Activated CD4-positive, alpha-beta T cell treated with anti-CD3 and anti-CD28 coated beads for 48 hours (primary cell): ENCODE measurements at regions not wholly inside any gene's neighbourhood (a gene's known extent, or its start where the extent isn't known, plus 50 kb on each side); places are given as distances from the start of the nearest gene placed in this dataset.
A peak's percentile ranks its signal among the peaks of the same experiment; 100 is the strongest.

Experiments
- DNase-seq: peaks from one replicate; pipeline ENCODE4 v3.0.0-alpha.2; 2020

DNA sequence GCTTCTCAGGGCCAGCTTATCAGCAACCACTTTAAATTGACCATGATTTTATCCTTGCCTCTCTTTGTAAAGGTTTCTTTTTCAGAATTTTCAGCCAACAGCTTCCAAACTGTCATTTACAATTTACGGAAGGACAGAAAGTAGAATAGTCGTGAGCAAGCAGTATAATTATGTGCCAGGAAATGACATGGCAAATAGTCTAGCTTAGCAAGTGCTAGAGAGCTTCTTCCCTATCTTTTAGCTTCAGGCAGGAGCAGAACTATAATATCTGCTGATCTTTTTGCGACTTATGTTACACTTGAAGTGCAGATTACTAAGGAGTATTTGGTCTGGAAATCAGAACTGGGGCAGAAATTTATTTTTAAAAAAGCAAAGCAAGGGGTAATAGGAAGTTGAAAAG lies 123.0 kb upstream of the AP1S2 start:
- DNase-seq: no peak

DNA sequence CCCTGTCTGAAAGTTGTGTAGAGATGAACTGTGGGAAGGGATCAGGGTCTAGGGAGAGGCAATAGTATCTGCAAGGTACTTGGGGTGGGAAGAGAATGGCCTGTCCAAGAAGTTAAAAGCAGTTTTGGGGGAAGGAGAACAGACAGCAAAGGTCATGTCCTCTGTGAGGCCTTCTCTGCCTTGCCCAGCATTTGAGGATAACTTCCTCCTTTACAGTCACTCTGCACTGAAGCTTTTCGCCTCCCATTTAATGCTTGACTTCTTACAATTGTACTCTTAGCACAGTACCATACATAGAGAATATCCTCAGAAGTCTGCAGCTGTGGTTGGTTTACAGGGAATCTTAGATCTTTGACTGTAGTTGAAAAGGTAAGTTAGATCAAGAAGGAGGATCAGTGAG lies 121.8 kb upstream of the AP1S2 start:
- DNase-seq: no peak

DNA sequence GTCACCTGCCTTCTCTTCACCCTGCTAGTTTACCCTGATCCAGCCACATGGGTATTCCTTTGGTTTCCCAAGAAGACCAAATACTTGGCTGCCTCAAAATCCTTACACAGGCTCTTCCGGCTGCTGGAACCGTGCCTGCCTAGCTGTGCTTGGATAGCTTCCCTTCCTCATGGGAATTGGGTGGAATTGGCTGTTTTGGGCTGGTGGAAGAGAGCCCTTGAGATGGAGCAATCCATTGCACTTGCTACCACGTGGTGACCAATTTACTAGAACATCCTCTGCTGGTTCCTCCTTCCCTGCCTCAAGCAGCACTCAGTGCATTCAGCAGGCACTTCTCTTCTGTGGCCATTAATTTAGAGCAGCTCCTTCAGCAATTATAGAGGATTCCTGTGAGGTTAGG lies 119.3 kb upstream of the AP1S2 start:
- no peak for DNase-seq

DNA sequence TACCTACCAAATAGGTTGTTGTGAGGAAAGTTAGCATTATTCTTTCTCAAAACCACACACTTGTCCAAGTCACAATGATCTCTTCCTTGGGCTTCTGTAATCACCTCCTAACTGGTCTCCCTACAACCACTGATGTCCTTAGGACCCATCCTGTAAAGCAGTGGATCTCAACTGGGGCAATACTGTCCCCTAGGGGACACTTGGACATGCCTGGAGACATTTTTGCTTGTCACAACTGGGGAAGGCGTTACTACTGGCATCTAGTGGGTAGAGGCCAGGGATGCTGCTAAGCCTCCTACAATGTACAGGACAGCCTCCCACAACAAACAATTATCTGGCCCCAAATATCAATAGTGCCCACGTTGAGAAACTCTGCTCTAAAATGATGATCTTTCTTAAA lies 118.7 kb upstream of the AP1S2 start:
- DNase-seq: peak; percentile 17

DNA sequence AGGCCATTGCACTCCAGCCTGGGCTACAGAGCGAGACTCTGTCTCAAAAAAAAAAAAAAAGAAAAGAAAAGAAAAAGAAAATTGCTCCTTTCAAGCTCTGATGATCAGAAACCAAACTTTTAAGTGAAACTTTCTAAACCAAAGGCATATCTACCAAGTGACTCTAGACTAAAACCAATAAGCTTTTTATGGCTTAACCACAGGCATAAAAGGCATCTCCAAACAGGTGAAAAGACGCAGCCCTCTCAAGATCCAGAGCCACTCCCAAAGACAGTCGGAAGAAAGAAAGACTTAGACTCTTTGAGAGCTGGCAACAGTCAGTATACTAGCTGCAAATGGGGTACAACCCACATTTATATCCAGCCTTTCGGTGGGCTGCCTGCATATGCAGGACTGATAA lies 117.1 kb upstream of the AP1S2 start:
- DNase-seq: no peak

DNA sequence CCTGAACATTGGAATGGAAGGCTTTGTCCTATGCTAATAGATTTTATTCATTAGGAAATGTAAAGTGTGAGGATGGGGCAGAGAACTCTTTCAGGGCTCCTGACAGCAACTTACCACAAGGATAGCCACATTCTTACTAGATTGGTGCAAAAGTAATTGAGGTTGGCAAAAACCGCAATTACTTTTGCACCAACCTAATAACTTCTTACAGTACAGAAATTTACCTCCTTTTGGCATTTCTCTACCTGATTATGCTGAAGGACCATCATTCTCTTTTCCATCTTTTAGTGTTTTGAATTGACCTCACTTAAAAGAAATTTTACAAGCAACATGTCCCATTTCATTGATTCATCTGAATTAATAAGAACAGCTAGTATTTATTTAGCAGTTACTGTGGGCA lies 109.2 kb upstream of the AP1S2 start:
- no peak for DNase-seq

DNA sequence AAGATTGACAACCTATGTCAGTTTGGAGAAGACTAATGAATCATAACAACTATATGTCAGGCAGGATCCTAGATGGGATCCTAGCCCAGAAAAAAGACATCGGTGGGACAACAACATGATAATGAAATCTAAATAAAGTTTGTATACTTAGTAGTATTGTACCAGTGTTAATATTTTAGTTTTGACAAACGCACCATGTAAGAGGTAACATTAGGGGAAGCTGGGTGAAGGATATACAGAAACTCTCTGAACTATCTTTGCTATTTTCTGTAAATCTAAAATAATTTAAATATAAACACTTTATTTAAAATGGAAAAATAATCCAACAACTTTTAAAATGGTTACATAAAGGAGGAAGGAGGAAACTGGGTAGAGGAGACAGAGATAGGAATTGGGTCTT lies 105.6 kb upstream of the AP1S2 start:
- no peak for DNase-seq

DNA sequence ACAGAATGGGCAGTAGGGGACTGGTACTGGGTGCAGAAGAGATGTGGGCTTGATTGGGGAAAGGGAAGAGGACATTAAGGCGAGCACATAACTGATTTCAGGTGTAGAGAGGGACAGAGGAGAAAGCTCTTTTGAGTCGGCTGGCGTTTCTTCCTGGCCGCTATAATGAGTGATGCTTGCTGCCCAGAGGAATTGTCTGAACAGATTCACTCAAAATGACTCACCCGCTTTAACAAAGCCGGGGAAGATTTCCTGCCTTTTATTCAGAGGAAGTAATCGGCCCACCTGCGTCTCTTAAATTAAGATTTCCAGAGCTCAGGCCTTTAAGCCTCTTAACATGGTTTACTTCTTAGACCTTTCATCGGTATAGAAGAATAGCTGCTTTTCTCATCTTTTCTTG lies 102.1 kb upstream of the AP1S2 start:
- DNase-seq: no peak

DNA sequence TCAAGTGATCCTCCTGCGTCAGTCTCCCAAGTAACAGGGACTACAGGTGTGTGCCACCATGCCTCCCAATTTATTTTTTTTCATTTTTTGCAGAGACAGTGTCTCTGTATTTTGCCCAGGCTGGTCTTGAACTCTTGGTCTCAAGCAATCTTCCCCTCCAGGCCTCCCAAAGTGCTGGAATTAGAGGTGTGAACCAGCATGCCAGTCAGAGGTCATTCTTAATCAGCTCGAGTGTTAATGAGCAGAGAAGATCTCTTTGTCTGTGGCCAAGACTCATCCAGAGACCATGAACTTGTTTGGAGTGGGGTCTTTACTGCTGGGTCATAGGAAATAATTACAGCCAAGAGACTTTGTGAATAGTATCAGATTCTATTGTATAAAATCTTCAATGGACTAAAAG lies 99.2 kb upstream of the AP1S2 start:
- no peak for DNase-seq

DNA sequence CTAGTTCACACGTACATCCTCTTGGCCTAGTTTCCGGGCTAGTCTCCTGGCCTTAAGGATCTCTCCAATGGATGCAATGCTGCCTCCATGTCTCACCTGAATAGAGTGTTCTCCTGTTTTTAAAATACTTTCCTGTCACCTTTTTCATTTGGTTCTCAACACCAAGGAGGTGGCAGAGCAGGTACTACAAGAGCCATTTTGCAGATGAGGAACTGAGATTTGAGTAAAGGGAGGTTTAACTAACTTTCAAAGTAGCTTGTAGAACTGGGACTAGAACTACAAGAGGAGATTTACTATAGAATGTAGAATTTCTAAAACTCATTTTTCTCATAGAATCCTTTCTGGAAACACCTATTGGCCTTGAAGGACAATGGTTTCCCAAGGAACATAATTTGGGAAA lies 97.6 kb upstream of the AP1S2 start:
- DNase-seq: no peak

DNA sequence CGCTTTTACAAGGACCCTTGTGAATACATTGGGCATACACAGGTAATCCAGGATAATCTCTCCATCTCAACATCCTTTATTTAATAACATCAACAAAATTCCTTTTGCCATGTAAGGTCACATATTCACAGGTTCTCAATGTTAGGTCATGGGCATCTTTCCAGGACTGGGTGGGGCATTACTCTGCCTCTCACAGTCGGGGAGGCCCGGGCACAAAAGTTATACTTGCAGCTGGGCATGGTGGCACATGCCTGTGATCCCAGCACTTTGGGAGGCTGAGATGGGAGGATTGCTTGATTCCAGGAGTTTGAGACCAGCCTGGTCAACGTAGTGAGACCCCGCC lies 93.7 kb upstream of the AP1S2 start:
- DNase-seq: no peak

DNA sequence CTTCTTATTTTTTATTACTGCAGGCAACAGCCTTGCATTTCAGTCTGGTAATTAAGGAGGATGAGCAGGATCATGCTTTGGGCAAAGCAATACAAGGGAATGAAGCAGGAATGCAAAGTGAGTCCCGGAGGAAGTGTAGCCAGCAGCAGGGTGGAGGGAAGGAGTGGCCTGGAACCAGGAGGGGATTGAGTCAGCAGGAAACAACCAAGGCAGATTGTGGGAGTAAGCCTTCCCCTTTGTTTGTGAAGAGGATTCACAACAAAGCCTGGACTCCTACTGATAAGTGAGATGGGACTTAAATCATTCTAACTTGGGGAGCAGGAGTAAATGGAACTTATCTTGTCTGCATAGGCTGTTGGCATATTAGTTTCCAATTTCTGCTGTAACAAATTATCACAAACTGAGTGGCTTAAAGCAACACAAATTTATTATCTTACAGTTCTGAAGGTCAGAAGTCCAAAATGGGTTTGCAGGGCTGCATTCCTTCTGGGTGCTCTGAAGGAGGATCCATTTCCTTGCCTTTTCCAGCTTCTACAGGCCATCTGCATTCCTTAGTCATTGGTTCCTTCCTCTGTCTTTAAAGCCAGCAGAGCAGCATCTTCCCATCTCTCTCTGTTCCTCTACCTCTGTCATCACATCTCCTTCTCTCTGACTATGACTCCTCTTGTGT lies 93.2 kb upstream of the AP1S2 start:
- DNase-seq: no peak

DNA sequence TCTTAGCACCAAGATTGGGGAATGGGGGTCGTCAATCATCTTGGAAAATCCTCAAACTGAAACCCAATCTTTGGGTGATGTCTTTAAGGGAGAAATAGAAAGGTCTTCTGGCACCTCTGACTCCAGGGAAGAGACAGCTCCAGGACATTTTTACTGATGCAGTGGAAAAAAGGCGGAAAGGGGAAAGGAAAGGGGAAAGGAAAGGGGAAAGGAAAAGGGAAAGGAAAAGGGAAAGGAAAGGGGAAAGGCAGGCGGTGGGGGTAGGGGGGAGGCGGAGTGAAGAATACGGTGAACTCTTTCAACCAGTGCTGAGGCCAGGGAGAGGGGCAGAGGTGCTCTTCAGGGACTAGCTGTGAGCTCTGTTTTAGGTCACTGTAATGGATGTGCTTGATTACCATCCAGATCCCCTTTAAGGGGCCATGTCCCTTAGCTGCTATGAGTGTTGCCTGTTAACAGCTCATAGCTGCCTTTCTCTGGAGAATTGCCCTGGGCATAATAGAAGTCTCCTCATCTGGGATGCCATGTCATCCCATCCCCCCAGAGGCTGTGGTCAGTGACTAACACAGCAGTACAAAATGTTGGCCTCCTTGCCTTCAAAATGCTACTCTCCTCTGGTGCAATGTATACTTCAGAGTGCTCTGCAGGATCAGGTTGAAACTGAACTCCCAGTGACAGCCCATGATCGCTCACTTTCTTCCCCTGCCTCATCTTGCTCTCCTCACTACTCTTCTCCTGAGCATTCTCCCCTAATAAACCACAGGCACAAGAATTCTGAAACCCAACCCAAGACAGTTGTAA lies 92.4 kb upstream of the AP1S2 start:
- DNase-seq: peak; percentile 17

DNA sequence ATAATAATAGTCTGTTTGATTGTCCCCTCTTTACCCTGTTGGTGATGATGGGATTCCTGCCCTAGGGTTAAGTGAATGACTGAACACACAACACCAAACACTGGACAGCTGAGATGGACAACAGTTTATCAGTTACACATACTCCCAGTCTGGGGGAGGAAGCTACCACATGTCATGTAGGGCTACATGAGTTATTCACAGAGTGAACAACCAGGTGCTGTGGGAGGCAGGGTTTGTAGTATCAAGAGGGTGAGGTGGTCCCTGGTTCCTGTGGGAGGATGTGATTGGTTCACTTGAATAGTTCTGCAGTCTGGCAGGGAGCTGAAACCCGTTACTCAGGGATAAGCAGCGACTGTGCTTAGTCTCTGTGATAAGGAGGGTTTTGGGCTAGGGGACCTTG lies 88.8 kb upstream of the AP1S2 start:
- DNase-seq: no peak

DNA sequence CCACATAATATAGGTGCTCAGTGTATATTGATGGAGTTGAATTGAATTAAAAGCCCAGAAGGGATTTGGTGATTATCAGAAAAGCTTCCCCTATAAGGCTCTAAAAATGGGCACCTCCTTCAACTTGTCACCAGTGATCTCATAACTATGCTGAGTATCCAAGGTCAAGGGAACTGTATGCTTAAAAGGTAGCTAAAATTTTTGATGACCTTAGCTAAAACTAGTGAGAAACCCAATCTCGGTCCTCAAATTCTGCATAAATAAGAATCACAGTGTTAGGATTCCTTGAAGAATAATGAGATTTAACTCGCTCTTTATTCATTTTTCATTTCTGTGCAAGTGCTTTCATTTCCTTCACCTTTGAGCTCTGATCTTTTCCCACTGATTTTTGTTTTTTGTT lies 87.7 kb upstream of the AP1S2 start:
- DNase-seq: no peak

DNA sequence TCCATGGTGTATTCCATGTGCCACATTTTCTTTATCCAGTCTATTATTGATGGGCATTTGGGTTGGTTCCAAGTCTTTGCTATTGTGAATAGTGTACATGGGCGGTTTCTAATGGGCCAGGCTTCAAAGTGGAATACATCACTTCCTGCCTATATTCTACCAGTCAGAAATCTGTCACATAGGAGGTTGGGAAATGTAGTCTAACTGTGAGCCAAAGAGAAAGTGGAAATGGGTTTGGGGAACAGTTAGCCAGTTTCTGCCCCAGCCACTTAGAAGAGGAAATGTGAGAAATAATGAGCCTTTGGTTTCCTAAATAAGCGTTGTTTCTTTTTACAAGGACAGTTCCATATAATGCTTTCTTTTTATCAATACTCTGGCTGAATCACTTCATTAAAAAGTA lies 85.1 kb upstream of the AP1S2 start:
- DNase-seq: no peak

DNA sequence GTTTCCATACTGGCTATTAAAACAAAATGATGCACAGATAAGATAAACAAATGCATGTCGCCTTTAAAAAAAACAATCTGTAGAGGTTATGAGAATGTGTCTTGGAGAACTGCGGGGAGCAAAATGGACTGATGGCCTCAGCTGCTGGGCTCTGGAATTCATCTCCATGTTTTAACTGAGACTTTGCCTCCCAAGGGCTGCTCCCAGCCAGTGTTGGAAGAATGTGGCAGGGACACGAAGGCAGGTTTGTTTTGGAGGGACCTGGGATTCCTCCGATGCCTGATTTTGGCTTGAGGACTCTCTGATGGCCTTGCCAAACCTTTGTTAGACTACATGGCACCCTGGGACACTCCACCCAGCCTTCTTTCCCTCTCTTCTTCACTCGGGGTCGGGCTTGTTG lies 83.5 kb upstream of the AP1S2 start:
- DNase-seq: no peak

DNA sequence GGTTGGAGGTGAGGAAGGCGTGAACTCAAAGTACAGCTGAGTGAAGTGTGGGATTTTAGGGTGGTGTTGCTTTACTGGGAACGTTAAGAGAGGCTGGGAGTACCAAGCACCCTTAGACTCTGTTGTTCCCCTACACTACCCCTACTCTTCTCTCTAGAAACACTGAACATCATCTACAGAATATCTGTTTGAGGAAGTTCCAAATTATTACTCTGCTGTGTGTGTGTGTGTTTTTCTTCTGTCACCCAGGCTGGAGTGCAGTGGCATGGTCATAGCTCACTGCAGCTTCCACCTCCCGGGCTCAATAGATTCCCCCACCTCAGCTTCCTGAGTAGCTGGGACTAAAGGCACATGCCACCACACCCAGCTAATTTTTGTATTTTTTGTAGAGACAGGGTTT lies 76.7 kb upstream of the AP1S2 start:
- no peak for DNase-seq

DNA sequence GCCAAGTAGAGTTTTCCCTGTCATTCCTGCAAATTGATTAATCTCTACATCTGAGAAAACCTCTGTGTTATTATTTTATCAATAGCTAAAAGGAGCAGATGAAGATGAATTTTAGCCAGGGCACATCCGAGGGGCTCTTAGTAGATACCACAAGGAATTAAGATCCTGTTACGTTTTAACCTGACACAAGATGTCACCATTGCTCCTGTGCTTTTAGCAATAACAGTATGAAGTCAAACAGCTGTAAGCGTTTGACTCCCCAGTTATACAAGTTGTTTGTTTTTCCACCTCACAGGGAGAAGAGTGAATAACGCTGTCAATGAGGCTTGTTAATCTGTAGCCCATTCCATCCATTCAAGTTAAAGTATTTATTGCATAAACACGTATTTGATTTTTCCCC lies 76.0 kb upstream of the AP1S2 start:
- DNase-seq: no peak

DNA sequence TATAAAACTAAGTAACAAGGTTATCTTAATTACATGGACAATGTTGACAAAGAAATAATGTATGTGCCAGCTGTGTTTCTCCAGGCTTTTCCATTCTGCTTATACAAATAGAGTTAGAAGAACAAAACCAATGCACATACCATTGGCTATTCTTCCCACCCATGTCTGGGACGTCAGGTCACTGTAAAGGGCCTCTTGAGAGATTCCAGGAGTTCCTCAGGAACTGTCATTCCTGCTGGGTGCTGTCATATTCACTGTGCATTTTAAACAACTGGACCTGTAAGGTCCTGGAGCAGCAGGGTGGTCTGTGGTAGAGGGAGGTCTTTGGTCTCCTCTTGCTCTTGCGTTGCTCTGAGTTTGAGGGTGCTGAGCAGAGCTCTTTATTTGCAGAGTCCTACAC lies 74.6 kb upstream of the AP1S2 start:
- no peak for DNase-seq

DNA sequence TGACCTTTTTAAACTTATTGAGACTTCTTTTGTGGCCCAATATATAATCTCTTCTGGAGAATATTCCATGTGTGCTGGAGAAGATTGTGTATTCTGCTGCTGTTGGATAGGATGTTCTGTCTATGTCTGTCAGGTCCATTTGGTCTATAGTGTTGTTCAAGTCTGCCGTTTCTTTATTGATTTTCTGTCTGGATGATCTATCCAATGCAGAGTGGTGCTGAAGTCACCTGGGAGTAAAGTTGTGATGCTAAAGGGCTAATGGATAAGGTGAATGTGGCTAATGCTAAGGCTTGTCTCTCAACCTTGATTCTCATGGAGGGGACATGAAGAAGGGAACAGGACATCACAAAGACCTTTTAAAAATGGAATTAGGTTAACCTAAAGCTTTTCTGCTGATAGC lies 72.0 kb upstream of the AP1S2 start:
- no peak for DNase-seq

DNA sequence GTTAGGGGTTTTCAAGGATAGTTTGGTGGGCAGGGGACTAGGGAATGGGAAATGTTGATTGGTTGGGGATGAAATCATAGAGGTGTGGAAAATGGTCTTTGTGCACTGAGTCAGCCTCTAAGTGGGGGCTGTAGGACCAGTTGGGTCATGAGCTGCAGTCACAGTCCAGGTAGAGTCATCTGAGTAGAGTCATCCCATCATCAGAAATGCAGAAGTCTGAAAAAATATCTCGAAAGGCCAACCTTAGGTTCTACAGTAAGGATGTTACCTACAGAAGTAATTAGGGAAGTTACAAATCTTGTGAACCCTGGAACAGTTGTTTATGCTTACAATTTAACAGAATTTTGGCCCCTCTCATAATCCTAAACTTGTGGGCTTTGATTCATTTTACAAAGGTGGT lies 63.4 kb upstream of the AP1S2 start:
- DNase-seq: no peak

DNA sequence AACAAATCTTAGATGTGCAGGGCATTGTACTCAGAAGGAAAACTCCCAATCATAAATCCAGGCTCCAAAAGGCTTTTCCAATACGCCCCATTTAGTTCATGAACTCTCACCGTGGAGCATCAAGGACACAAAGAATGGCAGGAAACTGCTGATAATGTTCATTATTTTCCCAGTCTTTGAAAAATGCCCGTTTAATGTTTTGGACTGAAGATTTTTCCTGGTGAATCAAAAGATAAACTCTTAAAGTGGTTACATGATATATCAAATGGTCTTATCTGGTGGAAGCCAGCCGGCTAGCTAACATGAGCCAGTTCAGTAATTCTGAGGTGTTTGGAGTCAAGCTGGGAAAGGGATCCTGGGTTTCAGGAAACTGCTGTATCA lies 62.1 kb upstream of the AP1S2 start:
- DNase-seq: no peak

DNA sequence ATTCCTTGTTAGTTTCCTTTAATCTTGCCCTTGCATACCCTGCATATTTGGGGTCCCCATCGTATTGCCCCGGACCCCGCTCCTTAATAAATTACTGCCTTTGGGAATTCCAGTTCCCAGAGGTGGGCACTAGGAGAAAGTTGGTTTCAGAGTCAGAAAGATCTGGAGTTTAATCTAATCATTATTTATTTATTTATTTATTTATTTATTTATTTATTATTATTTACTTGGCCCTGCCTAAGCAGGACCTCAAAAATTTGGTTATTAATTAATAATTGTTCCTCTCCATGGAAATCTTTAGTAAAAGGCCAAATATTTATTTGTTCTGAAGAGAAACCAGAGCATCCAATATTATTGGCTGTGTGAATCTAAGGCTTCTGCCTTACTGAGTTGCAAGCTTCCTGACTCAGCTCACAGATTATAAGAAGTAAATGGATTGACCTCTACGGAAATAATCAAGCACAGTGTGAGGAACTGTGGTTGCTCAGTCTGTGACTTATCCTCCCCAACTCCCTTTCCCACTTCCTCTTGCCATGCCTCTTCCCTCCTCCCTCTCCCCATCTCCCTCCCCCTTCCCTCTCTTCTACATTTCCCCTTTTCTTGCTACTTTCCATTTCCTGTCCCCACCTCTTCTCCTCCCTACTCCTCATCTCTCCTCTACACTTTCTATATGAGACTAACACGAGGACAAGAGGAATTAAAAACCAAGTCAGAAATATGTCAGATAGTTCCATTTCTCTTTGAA lies 61.5 kb upstream of the AP1S2 start:
- no peak for DNase-seq

DNA sequence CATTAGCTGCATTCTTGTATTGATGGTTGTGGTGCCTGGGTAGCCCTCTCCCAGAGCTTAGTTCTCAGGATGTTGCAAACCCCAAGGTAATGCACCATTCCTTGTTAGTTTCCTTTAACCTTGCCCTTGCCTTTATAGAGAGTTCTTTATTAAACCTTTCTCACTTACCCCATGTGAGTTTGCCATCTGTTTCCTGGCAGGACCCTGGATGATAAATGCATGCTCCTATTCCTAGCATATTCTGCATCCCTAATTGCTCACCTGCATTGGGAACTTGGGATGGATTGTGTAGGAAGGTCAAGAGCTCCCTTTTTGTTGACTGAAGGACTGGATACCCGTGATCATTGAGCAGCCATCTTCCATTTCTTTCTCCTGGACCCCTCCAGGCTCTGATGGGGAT lies 59.9 kb upstream of the AP1S2 start:
- no peak for DNase-seq
